ENCODE measurements at regions not wholly inside any gene's neighbourhood (a gene's known extent, or its start where the extent isn't known, plus 50 kb on each side); places are given as distances from the start of the nearest gene placed in this dataset.
"Not testable (repeated sequence)": the region's sequence is repeated elsewhere in the genome, so short reads cannot be mapped to it uniquely, and the experiment has no call there.

- no peaks in the 10 kb centered on the region for H3K9me3 ChIP-seq (ENCODE audit: insufficient read depth, low read length, severe bottlenecking)
- H3K4me3 ChIP-seq (ENCODE audit: low read depth in 1 of 2, low read length in 2 of 2): no peak overlapping the region
- H3K36me3 ChIP-seq (ENCODE audit: insufficient read depth, low read length): no peaks in the 10 kb centered on the region
- no peaks in the 10 kb centered on the region for H3K79me2 ChIP-seq (ENCODE audit: insufficient read depth, low read length)
- H3K4me1 ChIP-seq (ENCODE audit: insufficient read depth, low read length): no peaks in the 10 kb centered on the region
- no peaks in the 10 kb centered on the region for H3K27me3 ChIP-seq (ENCODE audit: insufficient read depth, low read length, poor library complexity)
- no peaks in the 10 kb centered on the region for H4K20me1 ChIP-seq (ENCODE audit: insufficient read depth, low read length)
- DNase-seq (no peak), ATAC-seq (ENCODE audit: insufficient read depth, low read depth) (no peak)
- H3K27ac ChIP-seq (ENCODE audit: low read length): no peak overlapping the region
- TF ChIP-seq CTCF (IDR thresholded peaks at IDR 0.05; ENCODE audit: borderline replicate concordance, extremely low read depth, low read length, poor library complexity, severe bottlenecking) (no peak), EZH2 (IDR thresholded peaks at IDR 0.05; ENCODE audit: borderline replicate concordance, low read depth, low read length, severe bottlenecking) (no peak)
- H2AFZ ChIP-seq (ENCODE audit: low read depth, low read length): no peak overlapping the region
- no peak overlapping the region for H3K4me2 ChIP-seq (ENCODE audit: insufficient read depth, low read length)
- H3K9ac ChIP-seq (ENCODE audit: low read depth, low read length): no peak overlapping the region
These were observed 144.5 kb upstream of the TCF4 start for GRCh38 chr18:55732227-55733106.

- no peak overlapping the region for H3K4me2 ChIP-seq (ENCODE audit: insufficient read depth, low read length)
- no peak overlapping the region for H3K27ac ChIP-seq (ENCODE audit: low read length)
These were observed 143.6 kb upstream of the TCF4 start for GRCh38 chr18:55731594-55732042.

GRCh38 chr18:55721006-55721405 lies 133.0 kb upstream of the TCF4 start:
- not testable (repeated sequence) for H2AFZ ChIP-seq (ENCODE audit: low read depth, low read length); H4K20me1 ChIP-seq (ENCODE audit: insufficient read depth, low read length); DNase-seq; H3K9ac ChIP-seq (ENCODE audit: low read depth, low read length); H3K36me3 ChIP-seq (ENCODE audit: insufficient read depth, low read length); H3K27ac ChIP-seq (ENCODE audit: low read length); H3K4me3 ChIP-seq (ENCODE audit: low read depth in 1 of 2, low read length in 2 of 2); ATAC-seq (ENCODE audit: insufficient read depth, low read depth); H3K4me2 ChIP-seq (ENCODE audit: insufficient read depth, low read length); H3K4me1 ChIP-seq (ENCODE audit: insufficient read depth, low read length); H3K79me2 ChIP-seq (ENCODE audit: insufficient read depth, low read length); H3K27me3 ChIP-seq (ENCODE audit: insufficient read depth, low read length, poor library complexity); H3K9me3 ChIP-seq (ENCODE audit: insufficient read depth, low read length, severe bottlenecking)

More at GRCh38 chr18:55731594-55732042, 143.6 kb upstream of the TCF4 start:
- no peaks in the 10 kb centered on the region for H3K36me3 ChIP-seq (ENCODE audit: insufficient read depth, low read length)
- no peaks in the 10 kb centered on the region for H3K79me2 ChIP-seq (ENCODE audit: insufficient read depth, low read length)
- H3K4me1 ChIP-seq (ENCODE audit: insufficient read depth, low read length): no peaks in the 10 kb centered on the region
- no peaks in the 10 kb centered on the region for H3K27me3 ChIP-seq (ENCODE audit: insufficient read depth, low read length, poor library complexity)
- DNase-seq (no peak), ATAC-seq (ENCODE audit: insufficient read depth, low read depth) (no peak)
- H3K9me3 ChIP-seq (ENCODE audit: insufficient read depth, low read length, severe bottlenecking): no peaks in the 10 kb centered on the region
- no peak for TF ChIP-seq EZH2 (IDR thresholded peaks at IDR 0.05; ENCODE audit: borderline replicate concordance, low read depth, low read length, severe bottlenecking)
- no peak for TF ChIP-seq CTCF (IDR thresholded peaks at IDR 0.05; ENCODE audit: borderline replicate concordance, extremely low read depth, low read length, poor library complexity, severe bottlenecking)
- no peaks in the 10 kb centered on the region for H4K20me1 ChIP-seq (ENCODE audit: insufficient read depth, low read length)
- H3K9ac ChIP-seq (ENCODE audit: low read depth, low read length): no peak overlapping the region
- H2AFZ ChIP-seq (ENCODE audit: low read depth, low read length): no peak overlapping the region
- H3K4me3 ChIP-seq (ENCODE audit: low read depth in 1 of 2, low read length in 2 of 2): no peak overlapping the region

GRCh38 chr18:55713707-55714106 lies 125.7 kb upstream of the TCF4 start:
- TF ChIP-seq EZH2 (IDR thresholded peaks at IDR 0.05; ENCODE audit: borderline replicate concordance, low read depth, low read length, severe bottlenecking) (no peak), CTCF (IDR thresholded peaks at IDR 0.05; ENCODE audit: borderline replicate concordance, extremely low read depth, low read length, poor library complexity, severe bottlenecking) (no peak)
- H2AFZ ChIP-seq (ENCODE audit: low read depth, low read length): no peak overlapping the region

More at GRCh38 chr18:55713707-55714106, 125.7 kb upstream of the TCF4 start:
- Histone ChIP-seq H3K27me3 (ENCODE audit: insufficient read depth, low read length, poor library complexity) (no peaks in the 10 kb centered on the region), H3K4me1 (ENCODE audit: insufficient read depth, low read length) (no peaks in the 10 kb centered on the region), H3K9ac (ENCODE audit: low read depth, low read length) (no peak overlapping the region), H3K4me2 (ENCODE audit: insufficient read depth, low read length) (no peak overlapping the region), H3K9me3 (ENCODE audit: insufficient read depth, low read length, severe bottlenecking) (peaks cover 8% of the 10 kb centered on the region), H3K36me3 (ENCODE audit: insufficient read depth, low read length) (no peaks in the 10 kb centered on the region), H3K27ac (ENCODE audit: low read length) (no peak overlapping the region), H3K79me2 (ENCODE audit: insufficient read depth, low read length) (no peaks in the 10 kb centered on the region), H4K20me1 (ENCODE audit: insufficient read depth, low read length) (no peaks in the 10 kb centered on the region), H3K4me3 (ENCODE audit: low read depth in 1 of 2, low read length in 2 of 2) (no peak overlapping the region)
- ATAC-seq (ENCODE audit: insufficient read depth, low read depth) (no peak), DNase-seq (no peak)
